H1 (cell line): ENCODE measurements at regions not wholly inside any gene's neighbourhood (a gene's known extent, or its start where the extent isn't known, plus 50 kb on each side); places are given as distances from the start of the nearest gene placed in this dataset.

Experiments used
- CTCF ChIA-PET: fragments of 300-600 bp; sonication (Branson Sonifier 250); formaldehyde crosslinking; loops from one replicate; lab custom pipeline; 2021; ENCODE audit not compliant: partially characterized antibody; lab: Charles Lee
- POLR2A ChIA-PET: fragments of 300-600 bp; sonication (Branson Sonifier 250); formaldehyde crosslinking; loops from one replicate; lab custom pipeline; 2021; ENCODE audit warnings: inconsistent platforms; ENCODE audit not compliant: partially characterized antibody; lab: Charles Lee
- DNase-seq, 2 experiments: peaks; one replicate each; pipeline versions ENCODE4 v3.0.0 to v3.0.0-alpha.2; 2010 to 2022; ENCODE audit warnings: low spot score in 2 of 2, low read depth in 1 of 2, mixed read lengths in 1 of 2
- FAIRE-seq: peaks from 2 replicates; lab custom pipeline; 2011; peaks lifted over from hg19 to GRCh38; lab: Jason Lieb, UNC
- H2AFZ ChIP-seq: 2 replicates; pipeline ENCODE4 v1.8.1; 2012; ENCODE audit warnings: low read length, inconsistent platforms
- H2AK5ac ChIP-seq: 2 replicates; pipeline ENCODE4 v1.6.1; 2013; ENCODE audit warnings: low read depth, low read length
- H2BK120ac ChIP-seq: replicated peaks from 2 replicates; pipeline ENCODE3; 2013; ENCODE audit warnings: low read depth, low read length, inconsistent platforms
- H2BK12ac ChIP-seq: 2 replicates; pipeline ENCODE4 v1.6.1; 2013; ENCODE audit warnings: low read depth, low read length
- H2BK15ac ChIP-seq: 2 replicates; pipeline ENCODE4 v1.6.1; 2013; ENCODE audit warnings: low read length
- H2BK20ac ChIP-seq: 2 replicates; pipeline ENCODE4 v1.6.1; 2013; ENCODE audit warnings: low read length
- H2BK5ac ChIP-seq: 2 replicates; pipeline ENCODE4 v1.6.1; 2013; ENCODE audit warnings: low read depth, low read length
- H3K14ac ChIP-seq: 2 replicates; pipeline ENCODE4 v1.6.1; 2013; ENCODE audit warnings: inconsistent platforms; ENCODE audit not compliant: insufficient read length
- H3K18ac ChIP-seq: 2 replicates; pipeline ENCODE4 v1.6.1; 2013; ENCODE audit warnings: low read length; ENCODE audit errors: extremely low read depth
- H3K23ac ChIP-seq: 2 replicates; pipeline ENCODE4 v1.6.1; 2013; ENCODE audit warnings: inconsistent platforms; ENCODE audit not compliant: insufficient read length
- H3K23me2 ChIP-seq: 2 replicates; pipeline ENCODE4 v1.6.1; 2013; ENCODE audit warnings: low read depth, low read length
- H3K27ac ChIP-seq: 2 replicates; pipeline ENCODE4 v1.6.1; 2011; ENCODE audit warnings: low read depth, low read length, inconsistent platforms
- H3K27me3 ChIP-seq, 4 experiments: replicated peaks in 1 of 4; 1 replicate in 1 of 4; 2 replicates in 3 of 4; pipeline versions ENCODE4 v1.6.1 to v1.8.1; 2011 to 2013; ENCODE audit warnings: low read length in 3 of 4, mild to moderate bottlenecking in 3 of 4, inconsistent platforms in 2 of 4, mixed read lengths in 2 of 4, moderate library complexity in 1 of 4; ENCODE audit not compliant: control insufficient read depth in 3 of 4, insufficient read depth in 3 of 4; ENCODE audit errors: extremely low read depth in 1 of 4
- H3K36me3 ChIP-seq, 4 experiments: 2 replicates each; pipeline versions ENCODE4 v1.6.1 to v1.8.1; 2011 to 2013; ENCODE audit warnings: mild to moderate bottlenecking in 4 of 4, low read length in 3 of 4, moderate library complexity in 2 of 4, control low read depth in 1 of 4, inconsistent platforms in 1 of 4; ENCODE audit not compliant: insufficient read depth in 4 of 4, control insufficient read depth in 2 of 4
- H3K4ac ChIP-seq: replicated peaks from 2 replicates; pipeline ENCODE3; 2013; ENCODE audit warnings: low read length, low read depth, mixed read lengths, inconsistent platforms; ENCODE audit not compliant: insufficient read length
- H3K4me1 ChIP-seq, 4 experiments: replicated peaks in 1 of 4; 1 replicate in 1 of 4; 2 replicates in 3 of 4; pipeline versions ENCODE4 v1.6.1 to v1.8.1; 2011 to 2013; ENCODE audit warnings: low read length in 3 of 4, inconsistent platforms in 2 of 4, mixed read lengths in 1 of 4; ENCODE audit not compliant: insufficient read depth in 4 of 4, control insufficient read depth in 3 of 4
- H3K4me2 ChIP-seq, 2 experiments: 2 replicates each; pipeline versions ENCODE4 v1.6.1 to v1.8.1; 2011 to 2013; ENCODE audit warnings: low read depth in 2 of 2, low read length in 2 of 2, control low read depth in 1 of 2, inconsistent platforms in 1 of 2, mild to moderate bottlenecking in 1 of 2; ENCODE audit not compliant: insufficient read depth in 1 of 2
- H3K4me3 ChIP-seq, 4 experiments: fragments of 200-600, 300-600 bp in 1 of 4; sonication (generic), shearing (Covaris generic), sonication (Bioruptor Twin) in 1 of 4; 2 replicates each; pipeline versions ENCODE4 v1.5.1 to v1.8.1; 2011 to 2016; ENCODE audit warnings: low read length in 4 of 4, low read depth in 3 of 4, control low read depth in 2 of 4, inconsistent platforms in 2 of 4, mild to moderate bottlenecking in 2 of 4, mixed read lengths in 1 of 4, moderate library complexity in 1 of 4; ENCODE audit not compliant: insufficient read depth in 2 of 4; ENCODE audit errors: extremely low read depth in 1 of 4
- H3K56ac ChIP-seq: replicated peaks from 2 replicates; pipeline ENCODE3; 2013; ENCODE audit warnings: low read depth, mild to moderate bottlenecking, mixed read lengths, low read length, inconsistent platforms; ENCODE audit not compliant: insufficient read length
- H3K79me1 ChIP-seq: 2 replicates; pipeline ENCODE4 v1.6.1; 2013; ENCODE audit warnings: low read depth, low read length, control low read depth
- H3K79me2 ChIP-seq, 2 experiments: 2 replicates each; pipeline versions ENCODE4 v1.6.1 to v1.8.1; 2012 to 2013; ENCODE audit warnings: low read length in 2 of 2, mild to moderate bottlenecking in 2 of 2, inconsistent platforms in 1 of 2; ENCODE audit not compliant: insufficient read depth in 2 of 2, control insufficient read depth in 1 of 2
- H3K9ac ChIP-seq, 4 experiments: replicated peaks in 1 of 4; 1 replicate in 1 of 4; 2 replicates in 3 of 4; pipeline versions ENCODE4 v1.6.1 to v1.8.1; 2011 to 2013; ENCODE audit warnings: low read depth in 3 of 4, low read length in 3 of 4, control low read depth in 2 of 4, mild to moderate bottlenecking in 2 of 4, moderate library complexity in 2 of 4, inconsistent platforms in 1 of 4; ENCODE audit errors: extremely low read depth in 1 of 4
- H3K9me3 ChIP-seq, 2 experiments: 2 replicates each; pipeline versions ENCODE4 v1.6.1 to v1.8.1; 2012 to 2013; ENCODE audit warnings: mild to moderate bottlenecking in 2 of 2, moderate library complexity in 2 of 2, control low read depth in 1 of 2, inconsistent platforms in 1 of 2, low read depth in 1 of 2, low read length in 1 of 2, mixed read lengths in 1 of 2; ENCODE audit not compliant: insufficient read depth in 2 of 2
- H4K20me1 ChIP-seq, 2 experiments: replicated peaks in 1 of 2; 2 replicates each; pipeline versions ENCODE3 to v1.8.1; 2011 to 2013; ENCODE audit warnings: inconsistent platforms in 2 of 2, low read length in 2 of 2, mild to moderate bottlenecking in 1 of 2; ENCODE audit not compliant: insufficient read depth in 2 of 2, control insufficient read depth in 1 of 2
- H4K5ac ChIP-seq: 2 replicates; pipeline ENCODE4 v1.6.1; 2013; ENCODE audit warnings: low read length, low read depth, mixed read lengths, inconsistent platforms; ENCODE audit not compliant: insufficient read length
- H4K8ac ChIP-seq: 2 replicates; pipeline ENCODE4 v1.8.0; 2013; ENCODE audit warnings: mild to moderate bottlenecking, moderate library complexity, low read length, inconsistent platforms; ENCODE audit not compliant: insufficient read depth; ENCODE audit errors: extremely low read depth
- H4K91ac ChIP-seq: replicated peaks from 2 replicates; pipeline ENCODE3; 2013; ENCODE audit warnings: low read length, mixed read lengths, inconsistent platforms; ENCODE audit not compliant: insufficient read length
- FOSL1 ChIP-seq: IDR thresholded peaks from 2 replicates; pipeline ENCODE4 v1.6.1; 2011; ENCODE audit warnings: mild to moderate bottlenecking, low read depth, low read length, moderate library complexity; ENCODE audit not compliant: insufficient read depth
- WGBS, 2 experiments: shearing (Covaris generic) in 1 of 2; methylation state at CpG; one replicate each; pipeline versions ENCODE4 v1.1.6 to v1.1.7; 2013 to 2015; ENCODE audit warnings: low lambda C conversion rate in 2 of 2, mixed read lengths in 2 of 2, inconsistent platforms in 1 of 2, low coverage in 1 of 2, missing lambda C conversion rate in 1 of 2; ENCODE audit not compliant: insufficient replicate concordance in 2 of 2, insufficient coverage in 1 of 2, insufficient read length in 1 of 2; ENCODE audit errors: extremely low coverage in 1 of 2, missing lambda C conversion rate in 1 of 2; 5-methylcytosine and 5-hydroxymethylcytosine counted together

DNA sequence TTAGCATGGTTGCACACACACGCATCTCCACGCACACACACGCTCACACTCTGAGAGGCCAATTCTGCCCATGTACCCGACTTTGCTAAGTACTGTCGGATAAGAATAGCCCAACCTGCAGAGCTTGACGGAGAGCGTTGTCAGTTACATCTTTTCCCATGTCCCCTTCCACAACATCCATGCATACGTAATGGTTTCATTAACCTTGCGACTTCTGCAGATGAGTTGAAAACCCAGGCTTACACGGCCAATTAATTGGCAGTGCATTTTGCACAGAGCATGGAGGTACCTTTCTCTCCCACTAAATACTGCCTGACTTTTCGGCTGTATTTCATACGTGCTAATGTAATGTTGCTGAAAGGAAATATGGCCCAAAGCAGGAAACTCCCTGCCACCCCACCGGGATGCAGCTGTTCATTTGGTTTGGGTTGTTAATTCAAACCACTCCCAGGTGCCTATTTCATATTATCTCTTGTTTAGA, 291.2 kb upstream of the HABP2 start:
- H3K18ac ChIP-seq: no peak overlapping the region
- no peak overlapping the region for H3K14ac ChIP-seq
- no peaks in the 10 kb centered on the region for H3K79me2 ChIP-seq
- no peak overlapping the region for H2BK12ac ChIP-seq
- no peaks in the 10 kb centered on the region for H4K20me1 ChIP-seq
- H3K23me2 ChIP-seq: no peaks in the 10 kb centered on the region
- H3K4me3 ChIP-seq: no peak overlapping the region
- DNase-seq: no peak
- H3K9me3 ChIP-seq: no peaks in the 10 kb centered on the region
- no peak overlapping the region for H2BK20ac ChIP-seq
- H3K36me3 ChIP-seq: no peaks in the 10 kb centered on the region
- no peaks in the 10 kb centered on the region for H3K79me1 ChIP-seq
- no peak overlapping the region for H2AK5ac ChIP-seq
- peaks cover 0 to 10% (median 5%) of the 10 kb centered on the region in 4 experiments; a peak in 5 of 7 replicates for H3K4me1 ChIP-seq
- H4K5ac ChIP-seq: no peak overlapping the region
- H2BK120ac ChIP-seq: no peak overlapping the region
- H3K27ac ChIP-seq: no peak overlapping the region
- no peak overlapping the region for H4K91ac ChIP-seq
- 0 out of 7 replicates have a peak overlapping the region, but pooled peaks of 1 of the 4 experiments have one; percentile 20 for H3K9ac ChIP-seq
- H2AFZ ChIP-seq: no peak overlapping the region
- H4K8ac ChIP-seq: no peak overlapping the region
- FAIRE-seq: no peak
- no peak overlapping the region for H3K4me2 ChIP-seq
- H3K56ac ChIP-seq: no peak overlapping the region
- H2BK15ac ChIP-seq: no peak overlapping the region
- H3K27me3 ChIP-seq: no peaks in the 10 kb centered on the region; a peak in 2 of 7 replicates
- ChIA-PET CTCF (interaction anchor here (1.3 to 1.9 kb wide), 3 partner anchors 15 to 124 kb away, joined by 3 to 8 read pairs (median 5); no protein-coding TSS in a partner anchor), POLR2A (no interaction called here)
- 91% methylated on average over 13 of the region's 13 CpGs; no CpG with 5 or more reads in 1 of the 2 experiments for WGBS, 2 experiments
- no peak overlapping the region for H3K23ac ChIP-seq
- H3K4ac ChIP-seq: no peak overlapping the region
- TF ChIP-seq FOSL1: no peak
- H2BK5ac ChIP-seq: no peak overlapping the region
